ENCODE measurements at regions not wholly inside any gene's neighbourhood (a gene's known extent, or its start where the extent isn't known, plus 50 kb on each side); places are given as distances from the start of the nearest gene placed in this dataset.

- TF ChIP-seq RFX1 (IDR thresholded peaks at IDR 0.05) (no peak), HES1 (IDR thresholded peaks at IDR 0.05; ENCODE audit: low read depth) (no peak)
These were observed 69.7 kb upstream of the APC start for GRCh38 chr5:112668016-112668415.
